Tibial nerve (tissue), 4 donors: ENCODE measurements at regions not wholly inside any gene's neighbourhood (a gene's known extent, or its start where the extent isn't known, plus 50 kb on each side); places are given as distances from the start of the nearest gene placed in this dataset.

ENCODE experiments used
- EP300 ChIP-seq, 2 donors: sonication (generic); formaldehyde crosslinking; IDR thresholded peaks; one replicate each; pipeline ENCODE4 v1.6.1; 2017; ENCODE audit warnings: antibody characterized with exemption in 2 of 2, mild to moderate bottlenecking in 1 of 2
- TF ChIP-seq, protein P1 (sequence below), 5 experiments: fragments of 200-600 bp in 3 of 5; fragments of 450-650 bp in 2 of 5; sonication (generic) in 3 of 5; IDR thresholded peaks; one replicate each; pipeline ENCODE4 v1.5.1; 2016 to 2019; ENCODE audit warnings: antibody characterized with exemption in 5 of 5, mild to moderate bottlenecking in 3 of 5, moderate library complexity in 2 of 5

DNA sequence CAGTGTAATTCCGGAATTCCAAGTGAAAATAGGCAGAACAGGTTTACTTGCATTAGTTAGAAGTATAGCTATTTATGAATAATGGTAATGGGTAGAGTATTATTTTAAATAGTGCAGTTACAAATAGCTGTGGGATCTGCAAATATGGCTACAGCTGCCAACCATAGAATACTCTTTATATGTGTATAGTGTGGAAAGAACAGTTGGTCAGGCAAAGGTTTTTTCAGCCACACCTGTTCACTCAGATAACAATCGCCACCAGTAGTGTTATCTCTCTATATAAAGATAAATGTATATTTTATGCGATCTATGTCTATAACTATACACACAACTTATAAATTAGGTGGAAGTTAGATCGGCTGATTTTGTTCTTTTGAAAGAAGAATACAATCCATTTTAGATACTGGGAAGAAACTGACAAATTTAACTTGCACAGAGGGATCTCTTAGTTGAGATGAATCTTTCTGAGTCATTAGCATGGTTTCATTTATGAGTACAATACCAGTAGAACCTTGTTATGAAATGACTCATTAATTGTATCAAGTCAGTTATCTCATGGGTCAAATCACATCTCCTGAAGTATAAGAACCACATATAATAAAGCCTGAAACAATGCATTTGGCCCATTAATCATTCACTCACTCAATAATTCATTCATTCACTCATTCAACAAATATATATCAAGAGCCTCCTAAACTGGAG lies 100.9 kb upstream of the NR3C2 start:
- TF ChIP-seq, protein P1, sequence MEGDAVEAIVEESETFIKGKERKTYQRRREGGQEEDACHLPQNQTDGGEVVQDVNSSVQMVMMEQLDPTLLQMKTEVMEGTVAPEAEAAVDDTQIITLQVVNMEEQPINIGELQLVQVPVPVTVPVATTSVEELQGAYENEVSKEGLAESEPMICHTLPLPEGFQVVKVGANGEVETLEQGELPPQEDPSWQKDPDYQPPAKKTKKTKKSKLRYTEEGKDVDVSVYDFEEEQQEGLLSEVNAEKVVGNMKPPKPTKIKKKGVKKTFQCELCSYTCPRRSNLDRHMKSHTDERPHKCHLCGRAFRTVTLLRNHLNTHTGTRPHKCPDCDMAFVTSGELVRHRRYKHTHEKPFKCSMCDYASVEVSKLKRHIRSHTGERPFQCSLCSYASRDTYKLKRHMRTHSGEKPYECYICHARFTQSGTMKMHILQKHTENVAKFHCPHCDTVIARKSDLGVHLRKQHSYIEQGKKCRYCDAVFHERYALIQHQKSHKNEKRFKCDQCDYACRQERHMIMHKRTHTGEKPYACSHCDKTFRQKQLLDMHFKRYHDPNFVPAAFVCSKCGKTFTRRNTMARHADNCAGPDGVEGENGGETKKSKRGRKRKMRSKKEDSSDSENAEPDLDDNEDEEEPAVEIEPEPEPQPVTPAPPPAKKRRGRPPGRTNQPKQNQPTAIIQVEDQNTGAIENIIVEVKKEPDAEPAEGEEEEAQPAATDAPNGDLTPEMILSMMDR (IDR thresholded peaks at IDR 0.05) = no peak
- TF ChIP-seq EP300 (IDR thresholded peaks at IDR 0.05) = no peak
